ENCODE measurements at regions not wholly inside any gene's neighbourhood (a gene's known extent, or its start where the extent isn't known, plus 50 kb on each side); places are given as distances from the start of the nearest gene placed in this dataset.

GRCh38 chr2:64268330-64269048, 124.3 kb upstream of the PELI1 start:
- Histone ChIP-seq H3K4me2 (ENCODE audit: control insufficient read depth, extremely low read depth, insufficient read depth, low read depth, low read length) (peak overlapping the region; percentile 6), H3K9ac (ENCODE audit: control insufficient read depth, extremely low read depth, insufficient read depth, low read length) (no peak overlapping the region), H2AFZ (ENCODE audit: control insufficient read depth, low read length) (no peak overlapping the region), H3K4me3 (ENCODE audit: control insufficient read depth in 2 of 3, extremely low read depth in 1 of 3, insufficient read depth in 2 of 3, low read depth in 1 of 3, low read length in 3 of 3) (no peak overlapping the region), H3K27me3 (ENCODE audit: control insufficient read depth, extremely low read depth, insufficient read depth, low read length) (no peaks in the 10 kb centered on the region), H4K20me1 (ENCODE audit: control insufficient read depth, extremely low read depth, insufficient read depth, low read length) (no peaks in the 10 kb centered on the region), H3K4me1 (ENCODE audit: control insufficient read depth, extremely low read depth, insufficient read depth, low read length) (peaks cover 34% of the 10 kb centered on the region), H3K27ac (ENCODE audit: control insufficient read depth, insufficient read depth, low read length) (no peak overlapping the region), H3K9me3 (ENCODE audit: control insufficient read depth, low read depth, low read length) (peaks cover 4% of the 10 kb centered on the region), H3K36me3 (ENCODE audit: control insufficient read depth in 2 of 2, extremely low read depth in 1 of 2, insufficient read depth in 2 of 2, low read length in 2 of 2) (no peaks in the 10 kb centered on the region), H3K79me2 (ENCODE audit: control insufficient read depth, insufficient read depth, low read length) (no peaks in the 10 kb centered on the region), H3K9me1 (ENCODE audit: control insufficient read depth, extremely low read depth, insufficient read depth, low read length) (no peaks in the 10 kb centered on the region)
- DNase-seq (ENCODE audit: low read depth, low spot score) (no peak), FAIRE-seq (peak; percentile 5)
- dilution Hi-C loops (cut with MboI; ENCODE audit: extremely low pct_ligation_motif_present, low sequenced_read_pairs): no loop called here
- TF ChIP-seq CTCF (optimal IDR thresholded peaks at IDR 0.05 in 1 of 3, IDR thresholded peaks at IDR 0.05 in 1 of 3, conservative IDR thresholded peaks at IDR 0.05 in 1 of 3; ENCODE audit: extremely low read depth in 1 of 3, insufficient read depth in 2 of 3, low read length in 3 of 3) (no peak), EZH2 (IDR thresholded peaks at IDR 0.05; ENCODE audit: low read length) (no peak)

- H3K36me3 ChIP-seq (ENCODE audit: control insufficient read depth in 2 of 2, extremely low read depth in 1 of 2, insufficient read depth in 2 of 2, low read length in 2 of 2): no peaks in the 10 kb centered on the region
- peak overlapping the region in 2 of 3 experiments; percentile 28 to 40 for H3K4me3 ChIP-seq (ENCODE audit: control insufficient read depth in 2 of 3, extremely low read depth in 1 of 3, insufficient read depth in 2 of 3, low read depth in 1 of 3, low read length in 3 of 3)
- peak overlapping the region; percentile 91 for H3K27ac ChIP-seq (ENCODE audit: control insufficient read depth, insufficient read depth, low read length)
- peak; percentile 84 for DNase-seq (ENCODE audit: low read depth, low spot score)
- H4K20me1 ChIP-seq (ENCODE audit: control insufficient read depth, extremely low read depth, insufficient read depth, low read length): no peaks in the 10 kb centered on the region
- peak overlapping the region; percentile 51 for H2AFZ ChIP-seq (ENCODE audit: control insufficient read depth, low read length)
- peak overlapping the region; percentile 63 for H3K9ac ChIP-seq (ENCODE audit: control insufficient read depth, extremely low read depth, insufficient read depth, low read length)
- TF ChIP-seq EZH2 (IDR thresholded peaks at IDR 0.05; ENCODE audit: low read length) (no peak), CTCF (optimal IDR thresholded peaks at IDR 0.05 in 1 of 3, IDR thresholded peaks at IDR 0.05 in 1 of 3, conservative IDR thresholded peaks at IDR 0.05 in 1 of 3; ENCODE audit: extremely low read depth in 1 of 3, insufficient read depth in 2 of 3, low read length in 3 of 3) (peak in 1 of 3 experiments; percentile 0)
- peaks cover 56% of the 10 kb centered on the region for H3K4me1 ChIP-seq (ENCODE audit: control insufficient read depth, extremely low read depth, insufficient read depth, low read length)
- no peaks in the 10 kb centered on the region for H3K27me3 ChIP-seq (ENCODE audit: control insufficient read depth, extremely low read depth, insufficient read depth, low read length)
- dilution Hi-C loops (cut with MboI; ENCODE audit: extremely low pct_ligation_motif_present, low sequenced_read_pairs): no loop called here
- peaks cover 3% of the 10 kb centered on the region for H3K9me1 ChIP-seq (ENCODE audit: control insufficient read depth, extremely low read depth, insufficient read depth, low read length)
- peak overlapping the region; percentile 87 for H3K4me2 ChIP-seq (ENCODE audit: control insufficient read depth, extremely low read depth, insufficient read depth, low read depth, low read length)
- peak; percentile 92 for FAIRE-seq
- peaks cover 4% of the 10 kb centered on the region for H3K9me3 ChIP-seq (ENCODE audit: control insufficient read depth, low read depth, low read length)
- H3K79me2 ChIP-seq (ENCODE audit: control insufficient read depth, insufficient read depth, low read length): no peaks in the 10 kb centered on the region
Observed at GRCh38 chr2:64273524-64274398, 129.5 kb upstream of the PELI1 start.
